HL-60/S4 (cell line): ENCODE measurements at regions not wholly inside any gene's neighbourhood (a gene's known extent, or its start where the extent isn't known, plus 50 kb on each side); places are given as distances from the start of the nearest gene placed in this dataset.

Source experiments
- in situ Hi-C: fragments of 300-500 bp; cut with MboI; formaldehyde crosslinking; loops from 2 replicates; pipeline ENCODE4 v1.14.3; 2022; ENCODE audit warnings: low sequenced_read_pairs

DNA sequence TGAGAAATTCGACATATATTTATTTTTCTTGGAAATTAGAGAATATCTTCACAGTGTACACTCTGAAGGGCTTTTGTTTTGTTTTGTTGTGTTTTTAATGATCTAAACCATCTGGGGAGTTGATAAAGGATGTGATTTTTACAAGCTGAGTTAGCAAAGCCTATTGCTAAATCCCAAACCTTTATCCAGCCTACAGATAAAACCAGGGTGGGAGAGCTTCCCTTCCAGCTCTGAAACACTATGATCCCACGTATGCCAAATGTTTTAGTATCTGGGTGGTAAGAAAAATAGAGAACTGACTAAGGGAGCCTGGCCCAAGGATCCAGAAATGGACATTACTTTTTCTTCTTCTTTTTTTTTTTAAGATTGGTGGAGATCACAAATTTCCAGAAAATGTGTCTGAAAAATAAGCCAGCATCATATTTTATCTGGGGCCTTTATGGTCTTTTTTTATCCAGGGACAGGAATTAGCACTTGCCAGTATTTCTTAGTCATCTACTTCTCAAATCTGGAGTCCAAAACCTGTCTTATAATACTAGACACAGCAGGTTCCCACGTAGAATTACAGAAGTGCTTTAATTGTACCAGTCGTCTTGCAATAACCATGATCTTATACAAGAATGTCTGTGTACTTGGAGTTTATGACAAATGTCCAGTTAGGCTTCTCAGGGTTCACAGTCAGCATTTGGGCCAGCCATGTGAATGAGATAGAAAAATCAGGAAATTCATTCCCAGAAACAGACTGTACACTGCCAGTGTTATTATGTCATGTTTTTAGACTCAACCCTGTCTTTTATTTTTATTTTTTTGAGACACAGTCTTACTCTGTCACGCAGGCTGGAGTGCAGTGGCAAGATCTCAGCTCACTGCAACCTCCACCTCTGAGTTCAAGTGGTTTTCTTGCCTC lies 290.8 kb upstream of the MPDZ start:
- in situ Hi-C loops, result no loop called here

DNA sequence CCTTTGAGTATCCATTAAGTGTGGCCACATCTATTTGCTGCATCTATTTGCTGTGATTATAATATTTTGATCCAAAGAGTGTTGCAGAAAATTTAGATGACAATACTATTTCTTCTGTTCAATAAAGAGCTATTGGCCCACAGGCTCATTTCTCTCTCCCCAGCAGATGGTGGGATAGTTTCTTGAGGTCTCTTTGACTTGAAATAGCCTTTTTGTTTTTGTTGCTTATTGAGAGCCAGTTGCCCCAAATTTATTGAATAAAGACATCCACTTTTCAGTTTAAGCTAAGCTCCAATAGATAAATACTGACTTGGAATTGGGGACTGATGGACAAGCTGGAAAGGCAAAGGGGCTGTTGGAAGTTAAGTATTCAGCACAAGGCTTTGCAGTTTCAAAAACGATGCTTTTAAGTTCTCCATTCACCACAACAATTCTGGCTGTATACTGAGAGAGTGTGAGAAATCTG lies 290.1 kb upstream of the MPDZ start:
- in situ Hi-C loops, result no loop called here

DNA sequence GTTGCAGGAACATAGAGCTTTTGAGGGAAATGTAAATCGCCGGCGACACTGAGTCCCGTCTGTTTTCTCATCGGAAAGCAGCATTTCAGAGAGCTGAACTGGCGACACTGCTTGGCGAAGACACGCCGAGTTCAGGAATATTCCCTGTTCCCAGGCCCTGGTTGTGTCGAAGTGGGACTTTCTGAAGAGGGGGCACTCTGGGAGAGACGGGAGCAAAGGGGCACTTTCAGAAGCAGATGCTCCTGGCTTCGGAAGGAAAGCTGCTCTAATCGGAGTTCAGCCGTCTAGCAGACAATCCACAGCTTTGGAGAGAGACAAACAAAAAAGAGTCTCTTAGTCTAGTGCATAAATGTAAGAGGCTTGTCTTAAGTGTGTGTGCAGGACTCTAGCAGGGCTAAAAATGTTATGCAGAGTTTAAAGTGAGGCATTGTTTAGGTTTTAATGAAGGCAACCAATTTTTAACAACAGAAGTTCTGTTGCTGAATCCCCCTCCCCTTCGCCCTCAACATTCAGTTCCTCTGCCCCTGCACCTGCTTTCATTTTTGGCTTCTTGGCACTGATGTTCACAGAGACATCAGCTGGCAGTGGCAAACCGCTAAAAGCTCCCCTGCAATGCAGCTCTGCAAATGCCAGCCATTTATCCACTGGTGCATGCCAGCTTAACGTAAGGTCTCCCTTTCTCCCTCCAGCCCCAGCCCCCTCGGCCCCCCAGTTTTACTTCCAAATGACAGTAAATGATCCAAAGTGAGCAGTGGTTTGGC lies 289.5 kb upstream of the MPDZ start:
- in situ Hi-C loops, result no loop called here

DNA sequence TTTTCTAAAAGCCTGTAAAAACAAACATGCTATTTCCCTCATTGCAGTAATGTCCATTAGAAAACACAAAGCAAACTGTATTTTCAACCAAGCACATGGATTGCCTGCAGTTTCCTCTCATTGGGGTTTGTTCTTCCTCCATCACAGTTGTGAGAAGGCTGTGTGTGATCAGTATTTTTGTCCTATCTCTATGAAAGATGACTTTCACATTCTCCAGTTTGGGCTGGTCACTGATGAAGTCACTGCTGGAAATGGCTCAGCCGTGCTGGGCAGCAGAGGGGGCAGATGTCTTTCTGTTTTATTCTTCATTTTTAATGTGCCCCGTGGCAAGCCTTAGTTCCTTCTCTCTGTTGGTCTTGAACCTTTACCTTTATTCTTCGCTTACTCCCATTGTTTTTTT lies 288.9 kb upstream of the MPDZ start:
- in situ Hi-C loops, result no loop called here

DNA sequence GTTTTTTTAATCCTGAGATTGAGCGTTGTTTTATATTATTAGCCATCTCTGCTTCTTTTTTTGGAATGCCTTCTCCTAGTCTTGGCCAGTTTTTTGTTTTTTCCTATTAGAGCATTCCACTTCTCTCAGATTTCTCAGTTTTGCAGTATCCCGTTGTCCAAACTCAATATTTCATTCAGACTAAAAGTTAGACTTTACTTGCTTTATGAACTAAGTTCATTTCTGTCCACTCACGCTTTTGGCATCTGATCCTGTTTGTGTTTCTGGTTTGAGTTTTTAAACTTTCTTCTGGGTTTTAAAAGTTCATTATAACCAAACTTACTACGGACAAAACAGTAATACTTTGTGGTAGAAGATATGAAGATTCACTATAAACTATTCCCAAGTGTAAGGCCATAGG lies 288.3 kb upstream of the MPDZ start:
- in situ Hi-C loops, result no loop called here

DNA sequence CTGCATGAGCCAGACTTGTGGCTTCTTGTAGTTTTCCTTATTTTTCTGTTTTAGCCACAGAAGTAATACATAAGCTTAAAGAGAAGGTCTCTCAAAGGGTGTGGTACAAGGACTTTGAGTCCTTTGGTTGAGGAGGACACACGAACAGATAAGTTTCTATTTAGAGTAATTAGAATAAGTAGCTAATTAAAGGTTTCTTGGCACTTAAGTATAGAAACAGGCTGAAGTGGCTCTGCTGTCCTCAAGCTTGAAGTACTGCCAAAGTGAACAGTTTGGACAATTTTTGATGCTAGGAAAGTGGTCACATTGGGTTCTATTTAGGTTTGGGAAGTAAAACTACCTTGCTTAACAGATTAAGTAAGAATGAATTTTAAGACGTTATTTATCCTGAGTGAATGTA lies 278.3 kb upstream of the MPDZ start:
- in situ Hi-C loops, result no loop called here

DNA sequence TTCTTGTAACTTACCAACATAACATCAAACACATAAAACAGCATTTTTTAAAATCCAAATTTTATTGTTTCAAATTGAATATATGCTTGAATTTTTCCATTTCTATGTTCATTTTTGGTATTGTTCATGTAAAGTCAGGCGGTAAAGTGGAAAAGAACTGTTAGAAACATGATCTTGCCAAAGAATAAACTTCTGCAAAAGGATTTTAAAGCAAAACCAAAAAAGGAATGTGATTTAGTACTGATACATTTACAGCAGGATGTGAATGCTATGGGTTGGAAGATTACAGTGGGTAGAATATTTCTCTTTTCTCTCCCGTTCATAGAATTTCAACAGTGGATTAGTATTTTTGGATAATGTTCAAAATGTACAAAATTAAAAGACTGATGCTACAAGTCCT lies 277.2 kb upstream of the MPDZ start:
- in situ Hi-C loops, result no loop called here

DNA sequence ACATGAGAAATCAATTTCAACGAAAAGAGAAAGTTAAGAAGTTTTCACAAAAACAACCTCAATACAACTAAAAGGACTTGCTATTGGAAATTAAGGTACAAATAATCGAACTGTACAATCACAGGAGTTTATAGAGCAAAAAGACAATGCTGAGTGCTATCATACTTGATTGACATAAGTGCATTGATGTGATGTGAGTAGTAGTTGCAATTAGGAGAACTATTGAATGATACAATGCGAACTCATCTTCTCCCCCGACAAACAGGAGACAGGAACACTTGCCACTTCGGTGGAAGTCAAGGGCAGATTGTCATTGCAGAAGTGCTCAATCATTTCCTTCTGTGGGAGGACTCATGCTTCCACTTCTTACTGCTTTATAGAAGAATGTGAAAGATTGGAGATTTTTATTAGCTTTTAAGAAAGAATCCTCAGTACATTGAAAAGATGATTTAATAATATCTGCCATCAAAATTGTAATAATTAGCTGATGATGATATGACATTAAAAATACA lies 276.6 kb upstream of the MPDZ start:
- in situ Hi-C loops, result no loop called here

DNA sequence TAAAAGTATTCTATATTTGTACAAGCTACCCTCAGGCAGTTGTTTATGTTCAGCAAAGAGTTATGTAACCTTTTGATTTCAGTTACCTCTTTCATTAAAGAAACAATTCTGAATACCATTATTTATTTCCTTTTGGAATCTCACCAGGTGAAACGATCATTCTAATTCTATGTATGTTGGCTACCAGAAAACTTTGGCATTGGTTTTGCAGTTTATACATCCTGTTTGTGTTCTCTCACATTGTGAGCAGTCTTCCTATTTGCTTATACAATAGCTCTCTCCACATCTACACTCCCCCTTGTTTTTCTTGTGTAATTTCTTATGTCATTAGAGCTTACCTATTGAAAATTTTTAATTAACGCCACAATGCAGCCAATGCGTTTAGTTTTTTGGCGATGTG lies 276.0 kb upstream of the MPDZ start:
- in situ Hi-C loops, result no loop called here

DNA sequence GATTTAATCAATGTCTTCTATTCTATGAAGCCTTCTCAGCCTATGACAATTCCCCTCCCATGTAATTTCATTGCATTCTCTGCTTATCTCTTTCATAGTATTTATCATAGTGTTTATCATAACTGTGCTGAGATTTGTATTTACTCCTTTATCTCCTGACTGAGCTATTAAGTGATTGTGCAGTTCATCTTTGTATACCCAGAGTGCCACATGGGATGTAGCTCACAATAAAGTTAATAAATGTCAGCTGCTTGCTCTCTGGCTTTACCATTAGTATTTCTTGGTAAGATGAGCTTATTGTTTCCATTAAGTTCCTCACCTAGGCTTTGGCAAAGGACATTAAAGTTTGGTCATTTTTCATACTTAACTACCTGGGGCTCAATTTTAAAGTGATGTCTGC lies 275.1 kb upstream of the MPDZ start:
- in situ Hi-C loops, result no loop called here

DNA sequence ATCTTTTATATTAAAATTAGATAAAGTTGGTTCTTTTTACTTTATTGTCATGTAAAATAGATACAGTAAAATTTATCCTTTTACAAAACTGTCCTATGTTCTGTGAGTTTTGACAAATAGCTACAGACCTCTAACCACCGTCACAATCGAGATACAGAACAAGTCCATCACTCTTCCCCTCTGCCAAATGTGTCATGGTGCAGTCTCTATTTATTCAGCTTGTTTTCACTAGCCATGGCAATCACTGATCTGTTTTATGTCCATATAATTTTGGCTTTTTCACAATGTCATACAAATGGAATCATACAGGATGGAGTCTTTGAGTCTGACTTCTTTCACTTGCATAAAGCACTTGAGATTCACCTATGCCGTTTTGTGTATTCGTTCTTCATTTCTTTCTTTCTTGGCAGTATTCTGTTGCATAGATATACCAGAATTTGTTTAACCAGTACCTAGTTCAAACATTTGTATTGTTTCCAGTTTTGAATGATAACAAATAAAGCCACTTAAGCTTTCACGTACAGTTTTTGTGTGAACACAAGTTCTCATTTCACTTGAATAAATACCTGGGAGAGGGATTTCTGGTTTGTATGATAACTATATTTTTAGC lies 273.2 kb upstream of the MPDZ start:
- in situ Hi-C loops, result no loop called here

DNA sequence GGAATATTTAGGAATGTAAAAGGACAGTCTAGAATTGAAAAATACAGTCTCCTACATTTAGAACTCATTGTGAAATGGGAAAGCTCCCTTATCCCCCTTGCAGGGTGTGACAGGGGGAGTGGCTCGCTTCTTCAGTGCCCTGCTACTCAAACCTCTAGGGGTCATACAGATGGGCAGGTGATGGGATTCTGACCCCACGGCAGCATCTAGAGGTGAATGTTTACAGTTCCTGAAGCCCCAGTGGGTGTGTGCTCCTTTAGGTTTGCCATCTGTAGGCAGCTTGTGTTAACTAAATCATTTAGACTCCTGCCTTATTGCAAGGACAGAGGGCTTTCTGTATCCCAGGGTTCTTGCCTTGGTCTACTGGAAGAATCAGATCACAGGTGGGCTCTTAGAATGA lies 271.0 kb upstream of the MPDZ start:
- in situ Hi-C loops, result no loop called here

DNA sequence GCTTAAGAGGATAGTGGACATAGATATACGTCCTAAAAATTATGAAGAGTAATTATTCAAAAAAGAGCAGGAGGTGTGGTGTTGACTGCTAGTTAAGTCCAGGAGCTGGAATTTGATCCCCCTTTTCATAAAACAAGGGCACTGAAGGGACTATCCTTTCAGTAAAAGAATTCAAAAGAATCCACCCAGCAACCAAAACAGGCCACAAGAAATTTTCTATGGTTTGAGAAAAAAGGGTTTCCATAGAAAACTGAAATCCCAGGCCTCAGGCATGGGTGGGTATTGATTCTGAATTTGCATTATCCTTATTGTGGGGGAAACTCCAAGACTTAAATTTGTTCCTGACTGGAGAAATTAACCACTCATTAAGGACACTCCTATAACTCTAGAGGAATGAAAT lies 269.0 kb upstream of the MPDZ start:
- in situ Hi-C loops, result no loop called here

DNA sequence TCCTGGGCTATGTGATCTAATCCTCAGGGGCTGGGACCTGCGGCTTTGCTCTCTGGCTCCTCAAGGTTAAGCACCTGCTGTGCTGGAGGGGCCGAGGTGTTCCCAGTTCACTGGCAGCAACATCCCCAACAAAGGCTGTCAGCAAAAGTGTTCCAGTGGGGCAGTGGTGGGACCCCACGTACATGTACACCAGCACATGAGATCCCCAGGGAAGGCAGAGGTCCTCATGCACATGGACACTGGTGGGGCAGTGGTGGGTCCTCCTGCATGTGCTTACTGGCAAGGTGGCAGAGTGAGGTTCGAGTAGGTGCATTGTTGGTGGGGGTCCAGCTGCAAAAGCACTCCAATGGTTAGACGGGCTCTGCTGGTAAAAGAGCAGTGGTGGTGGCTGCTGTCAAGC lies 255.6 kb upstream of the MPDZ start:
- in situ Hi-C loops, result no loop called here

DNA sequence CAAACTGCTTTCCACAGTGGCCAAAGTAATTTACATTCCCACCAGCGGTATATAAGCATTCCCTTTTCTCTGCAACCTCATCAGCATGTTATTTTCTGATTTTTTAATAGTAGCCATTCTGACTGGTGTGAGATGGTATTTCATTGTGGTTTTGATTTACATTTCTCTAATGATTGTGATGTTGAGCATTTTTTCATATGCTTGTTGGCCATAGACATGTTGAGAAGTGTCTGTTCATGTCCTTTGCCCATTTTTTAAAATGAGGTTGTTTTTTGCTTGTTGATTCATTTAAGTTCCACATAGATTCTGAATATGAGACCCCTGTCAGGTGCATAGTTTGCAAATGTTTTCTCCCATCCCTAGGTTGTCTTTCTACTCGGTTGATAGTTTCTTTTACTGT lies 254.5 kb upstream of the MPDZ start:
- in situ Hi-C loops, result no loop called here

DNA sequence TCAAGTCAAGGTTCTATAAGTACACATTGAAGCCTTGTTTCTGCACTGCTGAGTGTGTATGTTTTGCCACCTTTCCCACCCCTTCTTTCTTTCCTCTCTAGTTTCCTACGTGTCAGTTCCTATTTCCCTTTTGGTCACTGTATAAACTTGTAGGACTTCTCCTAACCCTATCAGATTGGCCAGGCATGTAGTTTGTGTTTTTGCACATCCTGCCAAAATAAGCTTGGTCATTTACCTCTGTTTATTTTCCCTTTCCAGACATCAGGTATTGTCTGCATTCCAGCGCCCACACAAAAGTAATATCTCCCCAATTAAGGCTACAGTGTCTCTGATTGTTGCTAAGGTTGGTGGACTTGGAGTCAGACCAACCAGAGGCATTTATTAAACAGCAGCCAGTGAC lies 252.9 kb upstream of the MPDZ start:
- in situ Hi-C loops, result no loop called here

DNA sequence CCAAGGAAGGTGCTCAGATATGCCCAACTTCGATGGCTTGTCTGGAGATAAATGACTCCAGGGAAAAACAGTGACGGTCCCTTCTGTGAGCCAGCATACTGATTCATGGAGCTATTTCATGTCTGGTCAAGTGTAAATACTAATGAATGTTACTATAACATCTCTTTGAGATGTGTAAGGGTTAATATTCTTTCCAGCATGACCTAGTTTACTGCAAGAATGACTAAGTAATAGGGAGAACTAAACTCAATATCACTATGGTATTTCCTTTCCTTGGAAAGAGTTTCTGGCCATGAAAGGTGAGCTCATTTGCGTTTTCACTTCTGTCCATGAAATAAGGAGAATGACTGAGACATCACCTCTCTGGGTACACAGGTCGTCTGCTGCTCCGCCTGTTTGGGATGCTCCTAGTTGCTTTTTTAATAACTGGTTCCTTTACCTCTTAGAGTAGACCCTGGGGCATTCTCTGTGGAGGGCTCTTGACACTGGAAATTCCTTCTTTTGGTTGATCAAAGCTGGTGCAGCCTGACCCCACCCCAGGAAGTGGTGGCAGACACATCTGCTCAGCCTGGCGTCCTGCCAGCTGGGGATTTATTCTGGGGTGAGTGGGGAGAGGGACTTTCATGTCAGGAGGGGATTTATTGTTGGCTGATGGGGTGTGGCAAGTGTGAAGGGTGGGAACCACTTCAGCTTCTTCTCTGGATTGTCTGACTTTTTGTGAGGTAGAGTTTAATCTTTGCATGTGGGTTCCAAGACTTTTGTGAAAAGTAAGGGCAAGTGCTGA lies 250.0 kb upstream of the MPDZ start:
- in situ Hi-C loops, result no loop called here

DNA sequence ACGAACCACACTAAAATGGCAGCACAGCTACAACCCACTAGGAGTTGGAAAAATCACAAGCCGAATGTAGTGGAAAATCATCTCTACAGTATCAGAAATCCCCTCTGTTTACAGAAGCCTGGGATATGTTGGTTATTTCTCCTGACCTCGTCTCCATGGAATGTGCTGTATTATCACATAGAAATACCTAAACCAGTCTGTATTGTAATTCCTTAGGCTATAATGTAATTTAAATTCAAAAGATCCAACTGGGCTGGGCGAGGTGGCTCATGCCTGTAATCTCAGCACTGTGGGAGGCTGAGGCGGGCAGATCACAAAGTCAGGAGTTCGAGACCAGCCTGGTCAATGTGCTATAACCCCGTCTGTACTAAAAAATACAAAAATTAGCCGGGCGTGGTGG lies 244.8 kb upstream of the MPDZ start:
- in situ Hi-C loops, result no loop called here

DNA sequence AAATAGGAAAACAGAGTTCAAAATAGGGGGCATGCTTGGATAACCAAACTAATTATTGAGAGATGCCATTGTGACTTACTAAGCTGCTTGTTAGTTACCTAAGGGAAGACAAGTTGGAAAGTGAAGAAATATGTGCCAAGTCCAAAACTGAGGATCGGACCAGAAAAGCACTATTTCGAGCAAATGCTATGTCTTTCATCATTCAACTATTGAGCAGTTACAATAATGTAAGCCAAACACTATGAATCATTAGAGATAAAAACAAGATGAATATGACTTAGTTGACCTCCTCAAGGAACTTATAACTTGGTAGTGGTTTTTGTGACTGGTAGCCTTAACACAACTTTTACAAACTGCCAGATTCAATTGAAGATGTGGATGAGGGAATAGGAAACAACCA lies 240.6 kb upstream of the MPDZ start:
- in situ Hi-C loops, result no loop called here

DNA sequence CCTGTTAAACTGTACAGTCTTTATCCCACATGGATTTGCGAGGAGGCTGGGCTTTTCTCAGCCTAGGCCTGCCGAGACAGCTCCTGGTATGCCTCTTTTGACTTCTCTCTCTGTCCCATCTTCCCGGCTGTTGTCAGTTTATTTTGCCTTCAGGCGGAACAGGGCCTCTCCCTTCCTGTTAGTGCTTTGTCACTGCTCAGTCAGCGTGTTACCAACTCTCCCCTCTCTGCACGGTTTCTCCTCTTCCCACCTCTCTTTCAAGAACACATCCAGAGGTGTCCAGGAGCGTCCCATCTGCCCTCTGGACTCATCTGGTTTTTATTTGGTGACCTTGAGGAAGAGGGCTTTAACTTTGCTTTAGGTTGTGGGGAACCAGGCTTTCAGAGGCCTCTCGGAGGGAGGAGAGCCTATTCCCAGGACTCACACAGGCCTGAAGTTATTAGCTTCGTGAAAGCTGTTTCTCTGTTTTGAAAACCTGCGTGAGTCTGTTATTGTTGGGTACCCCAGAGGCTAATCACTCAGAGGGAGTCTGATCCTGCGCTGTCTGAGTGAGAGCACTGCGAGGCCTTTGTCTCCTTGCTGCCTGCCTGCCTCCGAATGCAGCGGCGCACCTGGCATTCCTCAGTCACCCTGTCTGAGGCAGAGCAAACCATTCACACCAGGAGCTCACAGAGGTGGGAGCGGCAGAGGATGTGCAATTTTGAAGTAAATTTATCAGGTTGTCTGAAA lies 234.4 kb upstream of the MPDZ start:
- in situ Hi-C loops, result no loop called here
